T-helper 2 cell treated with Interferon-gamma antibody and Interleukin-4, amounts not matched to agents 5 μg/mL and 100 μg/mL, for 36 hours (primary cell): ENCODE measurements at regions not wholly inside any gene's neighbourhood (a gene's known extent, or its start where the extent isn't known, plus 50 kb on each side); places are given as distances from the start of the nearest gene placed in this dataset.

Source experiments
- DNase-seq: peaks from one replicate; pipeline ENCODE4 v3.0.0; 2021; ENCODE audit warnings: low spot score
- H3K27ac Mint-ChIP-seq: one replicate; pipeline ENCODE4 v1.8.0; 2021; ENCODE audit warnings: mild to moderate bottlenecking, mixed read lengths
- H3K27me3 Mint-ChIP-seq: one replicate; pipeline ENCODE4 v1.8.0; 2021; ENCODE audit warnings: low read depth, mixed read lengths
- H3K36me3 Mint-ChIP-seq: one replicate; pipeline ENCODE4 v1.8.0; 2021; ENCODE audit warnings: low read depth, mixed read lengths
- H3K4me1 Mint-ChIP-seq: one replicate; pipeline ENCODE4 v1.8.0; 2021; ENCODE audit warnings: low read depth, mixed read lengths
- H3K4me3 Mint-ChIP-seq: one replicate; pipeline ENCODE4 v1.8.0; 2022; ENCODE audit warnings: mild to moderate bottlenecking, moderate library complexity, mixed read lengths
- H3K9me3 Mint-ChIP-seq: one replicate; pipeline ENCODE4 v1.8.0; 2021; ENCODE audit warnings: mixed read lengths

DNA sequence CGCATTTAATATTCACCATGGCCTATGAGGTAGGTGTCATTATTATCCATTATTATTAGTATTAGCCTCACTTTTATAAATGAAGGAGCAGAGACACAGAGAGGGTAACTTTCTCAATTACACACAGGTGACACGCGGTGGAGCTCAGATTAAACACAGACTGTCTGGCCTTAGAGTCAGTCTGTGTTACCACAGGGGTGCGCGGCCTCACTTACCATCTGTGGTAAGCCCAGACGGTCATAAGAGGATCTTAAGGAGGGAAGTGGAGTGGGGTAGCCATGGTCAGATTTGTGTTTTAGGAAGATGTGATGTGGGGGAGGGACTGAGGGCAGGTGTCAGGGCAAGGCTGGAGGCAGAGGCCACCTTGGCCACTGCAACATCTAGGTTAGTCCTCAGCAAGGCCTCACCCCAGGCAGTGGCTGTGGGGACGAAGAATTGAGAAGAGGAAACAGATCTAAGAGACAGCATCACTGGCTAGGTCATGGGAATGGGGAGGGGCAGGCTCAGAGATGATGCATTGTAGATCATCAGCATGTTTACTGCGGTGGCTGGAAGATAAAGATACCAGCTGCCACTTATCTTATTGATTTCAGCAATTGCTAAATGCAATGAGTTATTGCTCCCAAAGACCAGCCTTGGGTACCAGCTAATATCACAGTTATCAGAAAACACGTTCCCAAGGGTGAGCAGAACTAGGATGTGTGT lies 67.1 kb downstream of the SERPINA3 start:
- Mint-ChIP-seq H3K27me3 (no peaks in the 10 kb centered on the region), H3K9me3 (no peaks in the 10 kb centered on the region), H3K36me3 (no peaks in the 10 kb centered on the region), H3K4me1 (no peaks in the 10 kb centered on the region), H3K4me3 (no peak overlapping the region), H3K27ac (no peak overlapping the region)
- no peak for DNase-seq

DNA sequence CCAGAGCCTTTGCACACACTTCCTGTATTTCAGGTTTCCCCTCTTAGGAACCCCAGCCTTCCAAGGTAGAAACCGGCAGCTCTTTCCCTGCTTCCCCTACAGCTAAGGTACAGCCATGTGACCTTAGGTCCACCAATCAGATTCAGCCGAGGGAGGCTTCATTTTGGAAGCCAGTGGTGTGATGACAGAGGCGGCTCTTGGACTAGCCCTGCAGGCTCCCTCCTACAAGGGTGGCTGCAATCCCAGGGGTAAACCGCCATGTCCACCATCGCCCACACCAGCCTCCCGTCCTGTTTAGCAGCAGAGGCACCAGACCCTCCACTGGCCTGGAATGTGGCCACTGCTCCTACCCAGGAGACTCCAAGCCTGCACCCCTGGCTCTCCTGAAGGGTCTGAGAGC lies 65.6 kb downstream of the SERPINA3 start:
- Mint-ChIP-seq H3K27ac (no peak overlapping the region), H3K36me3 (no peaks in the 10 kb centered on the region), H3K4me1 (no peaks in the 10 kb centered on the region), H3K4me3 (no peak overlapping the region), H3K9me3 (no peaks in the 10 kb centered on the region), H3K27me3 (no peaks in the 10 kb centered on the region)
- no peak for DNase-seq

DNA sequence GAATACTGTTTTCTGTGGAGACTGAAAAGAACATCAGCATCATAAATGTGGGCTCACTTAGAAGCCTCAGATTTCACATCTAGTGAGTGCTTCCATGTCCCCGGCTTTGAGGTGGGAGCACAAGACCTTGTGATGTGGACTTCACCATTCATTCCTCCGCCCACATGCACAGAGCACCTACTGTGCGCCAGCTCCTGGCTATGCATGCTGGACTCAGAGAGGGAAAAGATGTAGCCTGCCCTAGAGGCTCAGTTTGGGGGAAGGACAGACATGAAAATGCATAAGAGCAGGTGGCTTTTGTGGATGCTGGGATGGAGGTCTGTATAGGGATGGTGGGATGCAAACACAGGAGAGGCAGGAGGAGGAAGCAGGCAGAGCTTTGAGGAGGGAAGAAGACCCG lies 65.0 kb downstream of the SERPINA3 start:
- H3K4me1 Mint-ChIP-seq, result no peaks in the 10 kb centered on the region
- no peaks in the 10 kb centered on the region for H3K36me3 Mint-ChIP-seq
- H3K4me3 Mint-ChIP-seq, result no peak overlapping the region
- no peaks in the 10 kb centered on the region for H3K9me3 Mint-ChIP-seq
- H3K27ac Mint-ChIP-seq, result no peak overlapping the region
- DNase-seq, result no peak
- H3K27me3 Mint-ChIP-seq, result no peaks in the 10 kb centered on the region

DNA sequence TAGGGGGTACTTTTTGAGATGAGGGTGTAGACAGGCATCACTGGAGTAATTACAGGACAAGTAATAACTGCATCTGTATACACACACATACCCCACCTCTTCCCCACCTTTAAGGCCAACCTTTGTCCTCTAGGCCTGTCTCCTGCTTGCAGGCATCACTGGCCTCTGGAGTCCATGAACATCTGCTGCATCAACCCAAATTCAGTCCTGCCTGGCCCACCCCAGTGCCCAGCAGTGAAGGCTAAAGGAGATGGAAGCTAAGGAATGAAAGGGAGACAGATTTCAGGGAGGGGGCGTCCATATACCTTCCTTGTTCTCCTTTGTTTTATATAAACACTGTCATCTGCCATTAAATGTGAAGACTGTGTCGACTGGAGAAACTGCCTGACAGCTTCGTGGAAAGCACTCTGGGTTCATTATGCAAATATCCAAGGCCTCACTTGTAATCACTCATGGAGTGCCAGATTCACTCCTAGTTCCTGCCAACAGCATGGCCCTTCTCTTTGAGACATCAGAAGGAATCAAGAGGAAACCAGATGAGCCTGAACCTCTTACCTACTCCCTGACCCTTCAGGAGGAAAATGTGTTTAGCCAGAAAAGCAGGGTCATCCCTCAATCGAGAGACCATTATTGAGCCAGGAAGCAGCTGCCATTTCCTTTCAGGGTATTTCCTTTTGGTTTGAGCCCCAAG lies 64.4 kb downstream of the SERPINA3 start:
- Mint-ChIP-seq H3K4me1 (no peaks in the 10 kb centered on the region), H3K9me3 (no peaks in the 10 kb centered on the region), H3K36me3 (no peaks in the 10 kb centered on the region), H3K4me3 (no peak overlapping the region), H3K27me3 (no peaks in the 10 kb centered on the region), H3K27ac (no peak overlapping the region)
- no peak for DNase-seq

- Mint-ChIP-seq H3K27ac (no peak overlapping the region), H3K4me1 (no peaks in the 10 kb centered on the region), H3K27me3 (no peaks in the 10 kb centered on the region), H3K9me3 (no peaks in the 10 kb centered on the region), H3K4me3 (no peak overlapping the region), H3K36me3 (no peaks in the 10 kb centered on the region)
- DNase-seq, result no peak
These were observed 62.8 kb downstream of the SERPINA3 start for GRCh38 chr14:94675036-94675435.

GRCh38 chr14:94673781-94674231 lies 61.6 kb downstream of the SERPINA3 start:
- H3K27ac Mint-ChIP-seq, result no peak overlapping the region
- H3K9me3 Mint-ChIP-seq, result no peaks in the 10 kb centered on the region
- H3K36me3 Mint-ChIP-seq, result no peaks in the 10 kb centered on the region
- no peak overlapping the region for H3K4me3 Mint-ChIP-seq
- H3K4me1 Mint-ChIP-seq, result no peaks in the 10 kb centered on the region
- peaks cover 2% of the 10 kb centered on the region for H3K27me3 Mint-ChIP-seq
- DNase-seq, result no peak
